ENCODE measurements at regions not wholly inside any gene's neighbourhood (a gene's known extent, or its start where the extent isn't known, plus 50 kb on each side); places are given as distances from the start of the nearest gene placed in this dataset.

GRCh38 chr3:36155515-36155914 lies 224.8 kb upstream of the STAC start:
- H3K36me3 ChIP-seq (ENCODE audit: control insufficient read depth in 4 of 4, insufficient read depth in 4 of 4, low read length in 4 of 4), result no peaks in the 10 kb centered on the region
- H3K27me3 ChIP-seq (ENCODE audit: control insufficient read depth in 3 of 3, insufficient read depth in 3 of 3, low read length in 2 of 3), result no peaks in the 10 kb centered on the region
- DNase-seq (no peak), ATAC-seq (ENCODE audit: insufficient read depth, low FRiP score) (no peak)
- H3K27ac ChIP-seq (ENCODE audit: low read depth in 1 of 2, low read length in 1 of 2), result no peak overlapping the region
- no peaks in the 10 kb centered on the region for H3K4me1 ChIP-seq (ENCODE audit: control insufficient read depth in 5 of 5, insufficient read depth in 5 of 5, low read length in 5 of 5)
- no peaks in the 10 kb centered on the region for H3K9me3 ChIP-seq (ENCODE audit: control insufficient read depth in 4 of 4, insufficient read depth in 3 of 4, low read length in 3 of 4)
- no peak overlapping the region for H3K4me3 ChIP-seq
- TF ChIP-seq CTCF (IDR thresholded peaks at IDR 0.05; ENCODE audit: control extremely low read depth, extremely low read depth), result no peak
- H3K9ac ChIP-seq (ENCODE audit: insufficient read depth in 1 of 2, low read length in 2 of 2), result no peak overlapping the region

- no peaks in the 10 kb centered on the region for H3K4me1 ChIP-seq (ENCODE audit: control insufficient read depth in 5 of 5, insufficient read depth in 5 of 5, low read length in 5 of 5)
- WGBS, 2 donors, result 58 to 64% methylated on average over 3 of the region's 3 CpGs
- no peak overlapping the region for H3K9ac ChIP-seq (ENCODE audit: insufficient read depth in 1 of 2, low read length in 2 of 2)
- no peak for DNase-seq
- H3K36me3 ChIP-seq (ENCODE audit: control insufficient read depth in 4 of 4, insufficient read depth in 4 of 4, low read length in 4 of 4), result no peaks in the 10 kb centered on the region
- ATAC-seq (ENCODE audit: insufficient read depth, low FRiP score), result no peak
- no peaks in the 10 kb centered on the region for H3K9me3 ChIP-seq (ENCODE audit: control insufficient read depth in 4 of 4, insufficient read depth in 3 of 4, low read length in 3 of 4)
- TF ChIP-seq CTCF (IDR thresholded peaks at IDR 0.05; ENCODE audit: control extremely low read depth, extremely low read depth), result no peak
- H3K27ac ChIP-seq (ENCODE audit: low read depth in 1 of 2, low read length in 1 of 2), result no peak overlapping the region
- no peak overlapping the region for H3K4me3 ChIP-seq
- H3K27me3 ChIP-seq (ENCODE audit: control insufficient read depth in 3 of 3, insufficient read depth in 3 of 3, low read length in 2 of 3), result no peaks in the 10 kb centered on the region
These were observed 215.9 kb upstream of the STAC start for GRCh38 chr3:36164400-36164799.

- Histone ChIP-seq H3K9me3 (ENCODE audit: control insufficient read depth in 4 of 4, insufficient read depth in 3 of 4, low read length in 3 of 4) (no peaks in the 10 kb centered on the region), H3K27ac (ENCODE audit: low read depth in 1 of 2, low read length in 1 of 2) (no peak overlapping the region), H3K36me3 (ENCODE audit: control insufficient read depth in 4 of 4, insufficient read depth in 4 of 4, low read length in 4 of 4) (no peaks in the 10 kb centered on the region), H3K27me3 (ENCODE audit: control insufficient read depth in 3 of 3, insufficient read depth in 3 of 3, low read length in 2 of 3) (no peaks in the 10 kb centered on the region), H3K4me3 (no peak overlapping the region), H3K4me1 (ENCODE audit: control insufficient read depth in 5 of 5, insufficient read depth in 5 of 5, low read length in 5 of 5) (no peaks in the 10 kb centered on the region), H3K9ac (ENCODE audit: insufficient read depth in 1 of 2, low read length in 2 of 2) (no peak overlapping the region)
- WGBS, 2 donors, result 41 to 59% methylated on average over 3 of the region's 3 CpGs
- TF ChIP-seq CTCF (IDR thresholded peaks at IDR 0.05; ENCODE audit: control extremely low read depth, extremely low read depth), result no peak
- no peak for DNase-seq
- no peak for ATAC-seq (ENCODE audit: insufficient read depth, low FRiP score)
These were observed 214.6 kb upstream of the STAC start for GRCh38 chr3:36165509-36166290.

- H3K9ac ChIP-seq (ENCODE audit: insufficient read depth in 1 of 2, low read length in 2 of 2), result no peak overlapping the region
- no peak overlapping the region for H3K27ac ChIP-seq (ENCODE audit: low read depth in 1 of 2, low read length in 1 of 2)
- WGBS, 2 donors, result 93 to 97% methylated on average over 3 of the region's 3 CpGs
These were observed 213.8 kb upstream of the STAC start for GRCh38 chr3:36166477-36166876.

More at GRCh38 chr3:36166477-36166876, 213.8 kb upstream of the STAC start:
- Histone ChIP-seq H3K27me3 (ENCODE audit: control insufficient read depth in 3 of 3, insufficient read depth in 3 of 3, low read length in 2 of 3) (no peaks in the 10 kb centered on the region), H3K4me1 (ENCODE audit: control insufficient read depth in 5 of 5, insufficient read depth in 5 of 5, low read length in 5 of 5) (no peaks in the 10 kb centered on the region), H3K36me3 (ENCODE audit: control insufficient read depth in 4 of 4, insufficient read depth in 4 of 4, low read length in 4 of 4) (no peaks in the 10 kb centered on the region), H3K9me3 (ENCODE audit: control insufficient read depth in 4 of 4, insufficient read depth in 3 of 4, low read length in 3 of 4) (no peaks in the 10 kb centered on the region), H3K4me3 (no peak overlapping the region)
- no peak for TF ChIP-seq CTCF (IDR thresholded peaks at IDR 0.05; ENCODE audit: control extremely low read depth, extremely low read depth)
- no peak for DNase-seq
- ATAC-seq (ENCODE audit: insufficient read depth, low FRiP score), result no peak

All from lung (tissue), 11 donors.